GM21737 (cell line): ENCODE measurements at regions not wholly inside any gene's neighbourhood (a gene's known extent, or its start where the extent isn't known, plus 50 kb on each side); places are given as distances from the start of the nearest gene placed in this dataset.
"Not testable (repeated sequence)": the region's sequence is repeated elsewhere in the genome, so short reads cannot be mapped to it uniquely, and the experiment has no call there.

Source experiments
- ATAC-seq: cut with Tn5 transposase; IDR thresholded peaks from one replicate; pipeline ENCODE4 v1.9.1; 2021; ENCODE audit warnings: mild to moderate bottlenecking, moderate library complexity; ENCODE audit not compliant: unreplicated experiment

DNA sequence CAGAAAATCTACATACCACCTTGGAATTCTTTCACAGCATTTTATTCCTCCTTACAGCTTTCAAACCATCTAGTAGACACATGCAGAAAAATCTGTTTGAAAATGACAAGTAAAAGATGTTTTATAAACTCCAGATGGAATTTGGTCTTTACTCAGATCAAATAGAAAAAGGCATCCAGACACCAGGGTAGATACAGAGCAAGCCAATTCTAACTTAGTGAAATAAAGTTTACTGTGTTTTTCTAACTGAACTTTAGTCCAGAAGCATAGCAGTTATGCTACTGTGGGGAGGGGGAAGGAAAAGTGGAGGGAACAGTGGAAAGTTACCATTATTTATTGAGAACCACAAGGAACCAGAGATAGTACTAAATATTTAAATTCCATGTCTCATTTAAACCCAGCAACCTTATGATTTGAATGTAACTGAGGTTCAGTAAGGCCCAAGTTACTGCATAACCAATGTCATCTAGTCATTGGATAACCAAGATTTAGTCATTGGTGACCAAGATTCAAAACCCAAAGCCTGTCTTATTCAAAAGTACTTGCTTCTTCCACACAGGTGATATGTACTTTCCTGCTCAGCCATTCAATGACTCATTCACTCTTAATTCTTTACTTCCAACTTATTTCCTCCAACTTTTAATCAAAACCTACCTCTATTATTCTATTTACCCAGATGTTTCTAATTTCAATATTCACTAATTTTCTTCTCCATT, 57.7 kb downstream of the RAD51AP2 start:
- no peak for ATAC-seq

GRCh38 chr2:17455343-17455742, 62.9 kb downstream of the RAD51AP2 start:
- no peak for ATAC-seq

DNA sequence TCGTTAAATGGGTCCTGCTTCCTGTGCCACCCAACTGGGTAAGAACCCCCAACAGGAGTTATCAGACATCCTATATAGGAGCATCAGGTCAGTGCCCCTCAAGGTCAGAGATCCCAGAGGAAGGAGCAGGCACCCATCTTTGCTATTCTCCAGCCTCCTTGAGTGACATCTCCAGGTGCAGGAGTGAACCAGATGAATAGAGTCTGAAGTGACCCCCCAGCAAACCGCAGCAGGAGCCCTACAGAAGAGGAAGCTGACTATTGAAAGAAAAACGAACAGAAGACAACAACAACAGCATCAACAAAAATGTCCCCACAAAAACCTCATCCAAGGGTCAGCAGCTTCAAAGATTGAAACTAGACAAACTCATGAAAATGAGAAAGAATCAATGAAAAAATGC, 72.0 kb downstream of the RAD51AP2 start:
- not testable (repeated sequence) for ATAC-seq

- ATAC-seq, result no peak
Measured at GRCh38 chr2:17445744-17446143, 72.5 kb downstream of the RAD51AP2 start.

DNA sequence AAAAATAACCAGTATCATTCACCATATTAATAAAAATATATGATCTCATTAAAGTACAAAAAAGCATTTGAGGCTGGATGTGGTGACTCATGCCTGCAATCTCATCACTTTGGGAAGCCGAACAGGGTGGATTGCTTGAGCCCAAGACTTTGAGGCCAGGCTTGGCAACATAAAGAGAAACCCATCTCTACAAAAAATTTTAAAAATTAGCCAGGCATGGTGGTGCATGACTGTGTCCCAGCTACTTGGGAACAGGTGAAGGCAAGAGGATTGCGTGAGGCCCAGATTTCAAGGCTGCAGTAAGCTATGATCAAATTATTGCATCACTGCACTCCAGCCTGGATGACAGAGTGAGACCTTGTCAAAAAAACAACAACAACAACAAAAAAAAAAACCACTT, 75.9 kb downstream of the RAD51AP2 start:
- no peak for ATAC-seq

DNA sequence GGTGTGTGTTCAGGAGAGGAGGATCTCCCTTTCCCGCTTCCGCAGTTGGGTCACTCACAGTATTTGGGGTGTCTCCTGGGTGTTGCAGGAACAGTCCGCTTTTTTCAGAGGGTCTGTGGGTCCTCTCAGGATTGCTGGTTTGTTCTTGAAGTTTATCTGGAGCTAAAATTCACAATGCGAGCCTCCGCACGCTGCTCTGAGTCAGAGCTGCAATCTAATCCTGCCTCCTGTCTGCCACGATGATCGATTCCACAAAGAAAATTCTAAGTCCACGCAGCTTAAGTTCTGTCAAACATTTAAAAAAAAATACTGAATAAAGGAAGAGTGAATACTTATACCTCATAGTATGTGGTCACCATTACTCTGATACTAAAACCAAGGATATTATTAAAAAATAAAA, 76.5 kb downstream of the RAD51AP2 start:
- no peak for ATAC-seq

- ATAC-seq, result no peak
Measured at GRCh38 chr2:17441055-17441771, 77.0 kb downstream of the RAD51AP2 start.

DNA sequence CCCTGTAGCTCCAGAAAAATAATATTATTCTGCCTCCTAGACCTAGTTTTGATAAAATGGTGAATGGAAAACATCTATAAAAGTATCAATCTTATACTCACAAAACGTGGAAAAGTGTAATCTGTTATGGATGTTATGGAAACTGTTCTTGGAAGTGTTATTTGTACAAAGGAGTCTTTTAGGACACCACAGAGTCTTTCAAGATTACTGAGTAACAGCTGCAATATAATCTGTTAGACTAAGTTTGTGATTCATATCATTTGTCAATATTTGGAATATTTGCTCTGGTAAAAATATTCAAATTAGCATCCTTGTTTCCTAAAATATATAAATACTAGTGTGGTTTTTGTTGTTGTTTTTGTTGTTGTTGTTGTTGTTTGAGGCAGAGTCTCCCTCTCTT, 87.9 kb downstream of the RAD51AP2 start:
- ATAC-seq, result no peak

- no peak for ATAC-seq
Measured at GRCh38 chr2:17429130-17429529, 89.1 kb downstream of the RAD51AP2 start.

GRCh38 chr2:17427401-17427800, 90.8 kb downstream of the RAD51AP2 start:
- no peak for ATAC-seq

GRCh38 chr2:17426743-17427142, 91.5 kb downstream of the RAD51AP2 start:
- ATAC-seq, result no peak

DNA sequence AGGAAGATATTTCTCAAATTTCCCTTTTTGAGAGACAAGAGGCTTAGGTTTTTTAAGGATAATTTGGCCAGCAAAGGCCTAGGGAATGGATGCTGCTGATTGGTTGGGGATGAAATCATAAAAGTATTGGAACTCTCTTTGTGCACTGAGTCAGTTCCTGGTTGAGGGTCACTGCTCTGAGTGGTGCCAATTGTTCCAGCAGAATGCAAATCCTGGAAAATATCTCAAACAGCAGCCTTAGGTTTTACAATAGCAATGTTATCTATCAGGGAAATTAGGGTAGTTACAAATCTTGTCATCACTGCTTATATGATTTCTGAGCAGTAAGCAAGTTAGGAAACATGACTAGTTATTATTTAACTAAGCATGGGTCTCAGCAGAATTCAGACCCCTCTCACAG, 96.2 kb downstream of the RAD51AP2 start:
- ATAC-seq, result no peak

DNA sequence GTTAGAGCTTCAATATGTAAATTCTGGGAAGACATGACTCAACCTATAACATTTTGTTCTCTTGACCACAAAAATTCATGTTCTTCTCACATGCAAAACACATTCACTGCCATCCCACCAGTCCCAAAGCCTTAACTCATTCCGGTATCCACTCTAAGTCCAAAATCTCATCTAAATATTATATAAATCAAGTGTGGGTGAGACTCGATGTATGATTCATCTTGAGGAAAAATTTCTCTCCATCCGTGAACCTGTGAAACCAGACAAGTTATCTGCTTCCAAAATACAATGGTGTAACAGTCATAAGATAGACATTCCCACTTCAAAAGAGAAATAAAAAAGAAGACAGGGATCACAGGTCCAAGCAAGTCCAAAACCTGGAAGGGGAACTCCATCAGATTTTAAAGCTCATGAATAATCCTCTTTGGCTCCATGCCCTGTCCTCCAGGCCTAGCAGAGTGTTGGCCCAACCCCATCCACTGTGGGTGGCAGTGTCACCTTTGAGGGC, 101.3 kb downstream of the RAD51AP2 start:
- no peak for ATAC-seq

DNA sequence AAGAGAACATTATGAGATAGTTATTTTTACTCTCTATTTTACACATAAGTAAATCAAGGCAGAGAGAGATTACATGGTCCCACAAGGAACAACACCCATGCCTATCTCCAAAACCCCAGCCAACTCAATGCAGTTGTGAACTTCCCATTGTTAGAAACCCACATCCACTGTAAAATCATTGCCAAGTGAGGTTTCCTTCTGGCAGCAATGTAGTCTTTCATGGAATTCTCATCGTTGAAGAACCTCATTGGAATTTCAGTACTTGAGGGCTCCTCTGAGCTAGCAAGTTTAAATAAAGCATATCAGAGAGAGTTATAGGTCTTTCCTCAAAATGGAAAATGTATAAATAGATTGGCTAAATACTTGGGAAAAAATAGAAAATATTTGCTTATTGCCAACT, 105.2 kb downstream of the RAD51AP2 start:
- ATAC-seq, result no peak

GRCh38 chr2:17401096-17401495, 117.1 kb downstream of the RAD51AP2 start:
- ATAC-seq, result no peak

GRCh38 chr2:17398770-17399169, 119.5 kb downstream of the RAD51AP2 start:
- no peak for ATAC-seq

- no peak for ATAC-seq
Measured at GRCh38 chr2:17388798-17389197, 129.4 kb downstream of the RAD51AP2 start.

- no peak for ATAC-seq
Measured at GRCh38 chr2:17387591-17387990, 130.6 kb downstream of the RAD51AP2 start.

GRCh38 chr2:17386771-17387170, 131.5 kb downstream of the RAD51AP2 start:
- ATAC-seq, result no peak

DNA sequence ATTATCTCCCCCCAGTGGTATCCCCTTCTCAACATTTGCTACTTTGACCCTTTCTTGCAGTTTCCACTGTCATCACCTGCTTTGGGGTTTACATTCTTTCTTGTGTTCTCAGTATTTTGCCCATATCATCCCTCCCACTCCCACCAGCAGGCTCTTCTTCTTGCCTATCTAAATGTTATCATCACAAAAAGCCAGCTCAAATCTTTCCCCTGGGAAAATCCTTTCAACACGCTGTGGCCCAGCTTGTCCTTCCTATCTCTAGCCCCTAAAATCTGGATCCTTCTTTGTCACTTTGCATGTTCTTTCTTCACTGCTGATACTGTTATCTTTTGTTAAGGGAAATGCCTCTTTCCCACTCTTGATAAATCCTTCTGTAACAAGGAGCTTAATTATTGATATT, 138.2 kb downstream of the RAD51AP2 start:
- no peak for ATAC-seq

- no peak for ATAC-seq
Measured at GRCh38 chr2:17375262-17375661, 143.0 kb downstream of the RAD51AP2 start.

DNA sequence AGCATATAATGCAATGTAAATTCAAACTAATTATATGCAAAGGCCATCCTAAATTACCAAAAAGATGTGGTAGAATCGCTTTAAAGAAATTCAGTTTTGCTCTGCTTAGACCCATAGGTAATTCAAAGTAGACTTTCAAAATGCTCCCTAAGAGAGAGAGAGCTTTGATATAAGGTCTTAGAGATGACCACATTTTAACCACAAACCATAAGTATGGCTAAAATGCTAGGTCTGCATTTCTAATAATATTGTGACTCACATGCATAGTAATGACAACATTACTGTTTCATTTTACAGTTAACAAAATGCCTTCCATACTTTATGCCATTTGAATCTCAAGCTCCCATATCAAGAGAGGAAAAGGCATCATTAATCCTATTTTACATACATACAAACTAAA, 144.5 kb downstream of the RAD51AP2 start:
- ATAC-seq, result no peak
